H9 (cell line): ENCODE measurements at regions not wholly inside any gene's neighbourhood (a gene's known extent, or its start where the extent isn't known, plus 50 kb on each side); places are given as distances from the start of the nearest gene placed in this dataset.

Experiments
- DNase-seq: peaks from one replicate; pipeline ENCODE4 v3.0.0-alpha.2; 2017
- H2AFZ ChIP-seq: one replicate; pipeline ENCODE4 v1.6.1; 2013; ENCODE audit warnings: mild to moderate bottlenecking, low read length, control low read depth, moderate library complexity
- H2AK5ac ChIP-seq: 2 replicates; pipeline ENCODE4 v1.6.1; 2013; ENCODE audit warnings: low read length, control low read depth, mixed read lengths; ENCODE audit not compliant: insufficient read length
- H2BK120ac ChIP-seq: one replicate; pipeline ENCODE4 v1.6.1; 2013; ENCODE audit warnings: low read depth, mild to moderate bottlenecking, low read length, control low read depth, inconsistent platforms; ENCODE audit not compliant: poor library complexity, severe bottlenecking
- H2BK12ac ChIP-seq: 2 replicates; pipeline ENCODE4 v1.6.1; 2013; ENCODE audit warnings: low read length, control low read depth, mixed read lengths, low read depth; ENCODE audit not compliant: insufficient read length
- H2BK15ac ChIP-seq: 2 replicates; pipeline ENCODE4 v1.6.1; 2013; ENCODE audit warnings: low read depth, low read length, control low read depth
- H2BK20ac ChIP-seq: one replicate; pipeline ENCODE4 v1.6.1; 2013; ENCODE audit warnings: low read depth, mild to moderate bottlenecking, low read length, control low read depth, inconsistent platforms; ENCODE audit not compliant: poor library complexity, severe bottlenecking
- H2BK5ac ChIP-seq: 2 replicates; pipeline ENCODE4 v1.6.1; 2013; ENCODE audit warnings: low read length, control low read depth, mixed read lengths; ENCODE audit not compliant: insufficient read length
- H3K14ac ChIP-seq: 2 replicates; pipeline ENCODE4 v1.6.1; 2013; ENCODE audit warnings: low read length, control low read depth; ENCODE audit not compliant: insufficient read depth
- H3K18ac ChIP-seq: 2 replicates; pipeline ENCODE4 v1.6.1; 2013; ENCODE audit warnings: low read depth, mild to moderate bottlenecking, mixed read lengths, low read length, control low read depth; ENCODE audit not compliant: insufficient read length
- H3K23ac ChIP-seq: 2 replicates; pipeline ENCODE4 v1.6.1; 2013; ENCODE audit warnings: low read length, control low read depth, mixed read lengths, low read depth; ENCODE audit not compliant: insufficient read length
- H3K23me2 ChIP-seq: 2 replicates; pipeline ENCODE4 v1.6.1; 2013; ENCODE audit warnings: low read depth, mild to moderate bottlenecking, mixed read lengths, low read length, control low read depth; ENCODE audit not compliant: insufficient read length, poor library complexity, severe bottlenecking
- H3K27ac ChIP-seq: 2 replicates; pipeline ENCODE4 v1.5.1; 2013; ENCODE audit warnings: low read length, control low read depth, mixed read lengths, low read depth; ENCODE audit not compliant: insufficient read length
- H3K27me3 ChIP-seq: 2 replicates; pipeline ENCODE4 v1.6.1; 2013; ENCODE audit warnings: low read length, control low read depth, inconsistent platforms; ENCODE audit not compliant: insufficient read depth
- H3K4ac ChIP-seq: 2 replicates; pipeline ENCODE4 v1.6.1; 2013; ENCODE audit warnings: low read depth, mild to moderate bottlenecking, control low read depth, inconsistent platforms, low read length, moderate library complexity
- H3K4me1 ChIP-seq: 2 replicates; pipeline ENCODE4 v1.6.1; 2013; ENCODE audit warnings: low read length, control low read depth, inconsistent platforms; ENCODE audit not compliant: insufficient read depth
- H3K4me2 ChIP-seq: 2 replicates; pipeline ENCODE4 v1.6.1; 2013; ENCODE audit warnings: low read length, control low read depth, mixed read lengths; ENCODE audit not compliant: insufficient read length, insufficient read depth
- H3K56ac ChIP-seq: 2 replicates; pipeline ENCODE4 v1.6.1; 2013; ENCODE audit warnings: low read depth, mild to moderate bottlenecking, mixed read lengths, low read length, control low read depth; ENCODE audit not compliant: insufficient read length
- H3K79me1 ChIP-seq: 2 replicates; pipeline ENCODE4 v1.6.1; 2013; ENCODE audit warnings: low read depth, mild to moderate bottlenecking, moderate library complexity, low read length, control low read depth, inconsistent platforms; ENCODE audit not compliant: insufficient read depth, poor library complexity, severe bottlenecking
- H3K79me2 ChIP-seq: 2 replicates; pipeline ENCODE4 v1.6.1; 2013; ENCODE audit warnings: low read length, control low read depth, inconsistent platforms; ENCODE audit not compliant: insufficient read depth
- H3K9ac ChIP-seq: 2 replicates; pipeline ENCODE4 v1.6.1; 2013; ENCODE audit warnings: low read length, control low read depth, mixed read lengths; ENCODE audit not compliant: insufficient read length; ENCODE audit errors: extremely low read depth
- H3K9me3 ChIP-seq: one replicate; pipeline ENCODE4 v1.6.1; 2013; ENCODE audit warnings: low read depth, low read length, inconsistent platforms; ENCODE audit not compliant: control insufficient read depth
- H3T11ph ChIP-seq: one replicate; pipeline ENCODE4 v1.6.1; 2013; ENCODE audit warnings: mild to moderate bottlenecking, low read length, control low read depth, inconsistent platforms
- H4K20me1 ChIP-seq: one replicate; pipeline ENCODE4 v1.6.1; 2013; ENCODE audit not compliant: control insufficient read depth, insufficient read length, insufficient read depth
- H4K5ac ChIP-seq: 2 replicates; pipeline ENCODE4 v1.6.1; 2013; ENCODE audit warnings: low read depth, mild to moderate bottlenecking, mixed read lengths, low read length, control low read depth; ENCODE audit not compliant: insufficient read length
- H4K8ac ChIP-seq: replicated peaks from 2 replicates; pipeline ENCODE4 v1.6.1; 2013; ENCODE audit warnings: low read length, control low read depth, mixed read lengths, low read depth; ENCODE audit not compliant: insufficient read length
- H4K91ac ChIP-seq: 2 replicates; pipeline ENCODE4 v1.6.1; 2013; ENCODE audit warnings: low read depth, mild to moderate bottlenecking, moderate library complexity, mixed read lengths, low read length, control low read depth; ENCODE audit not compliant: insufficient read length
- H3K27ac Mint-ChIP-seq, 3 experiments: 2 replicates in 2 of 3; 3 replicates in 1 of 3; pipeline ENCODE4 v1.8.0; 2020 to 2021; ENCODE audit warnings: mixed read lengths in 3 of 3, mild to moderate bottlenecking in 1 of 3, moderate library complexity in 1 of 3
- H3K27me3 Mint-ChIP-seq: 2 replicates; pipeline ENCODE4 v1.8.0; 2021; ENCODE audit warnings: low read depth, mild to moderate bottlenecking, moderate library complexity, mixed read lengths
- H3K36me3 Mint-ChIP-seq, 3 experiments: 2 replicates in 2 of 3; 3 replicates in 1 of 3; pipeline ENCODE4 v1.8.0; 2020 to 2021; ENCODE audit warnings: low read depth in 3 of 3, mixed read lengths in 3 of 3; ENCODE audit not compliant: insufficient read depth in 1 of 3
- H3K4me1 Mint-ChIP-seq, 2 experiments: 2 replicates each; pipeline ENCODE4 v1.8.0; 2020; ENCODE audit warnings: mixed read lengths in 2 of 2
- H3K4me3 Mint-ChIP-seq, 2 experiments: 2 replicates in 1 of 2; 3 replicates in 1 of 2; pipeline ENCODE4 v1.8.0; 2020 to 2021; ENCODE audit warnings: mild to moderate bottlenecking in 2 of 2, mixed read lengths in 2 of 2, moderate library complexity in 1 of 2
- H3K9me3 Mint-ChIP-seq, 2 experiments: 2 replicates in 1 of 2; 3 replicates in 1 of 2; pipeline ENCODE4 v1.8.0; 2020; ENCODE audit warnings: mild to moderate bottlenecking in 2 of 2, mixed read lengths in 2 of 2, moderate library complexity in 1 of 2
- WGBS: extraction: QIAGEN DNeasy Blood & Tissue Kit; methylation state at CpG from one replicate; pipeline ENCODE4 v1.1.7; 2013; ENCODE audit warnings: missing lambda C conversion rate, low lambda C conversion rate, mixed read lengths; ENCODE audit not compliant: insufficient read length; ENCODE audit errors: extremely low coverage; 5-methylcytosine and 5-hydroxymethylcytosine counted together
- TF ChIP-seq, protein P1 (sequence below): fragments of 200-600 bp; sonication (generic); conservative IDR thresholded peaks from 3 replicates; pipeline ENCODE4 v1.8.0; 2021; ENCODE audit warnings: antibody characterized with exemption, mild to moderate bottlenecking

- H3K23ac ChIP-seq, result no peak overlapping the region
Observed at GRCh38 chr6:11327961-11328360, 95.5 kb upstream of the NEDD9 start.

More at GRCh38 chr6:11327961-11328360, 95.5 kb upstream of the NEDD9 start:
- WGBS, result no CpG with 5 or more reads among the region's 3 CpGs
- Histone ChIP-seq H4K91ac (no peak overlapping the region), H3K79me2 (no peaks in the 10 kb centered on the region), H3K4ac (no peak overlapping the region), H4K8ac (no peak overlapping the region), H3K14ac (no peak overlapping the region), H2BK15ac (no peak overlapping the region), H4K20me1 (no peaks in the 10 kb centered on the region), H2AK5ac (no peak overlapping the region), H3K4me1 (no peaks in the 10 kb centered on the region), H3K56ac (no peak overlapping the region), H3K79me1 (no peaks in the 10 kb centered on the region), H2AFZ (no peak overlapping the region), H3K4me2 (no peak overlapping the region), H4K5ac (no peak overlapping the region), H2BK12ac (no peak overlapping the region), H3K27ac (no peak overlapping the region), H3K23me2 (no peaks in the 10 kb centered on the region), H2BK5ac (no peak overlapping the region), H3K27me3 (no peaks in the 10 kb centered on the region), H3K9ac (no peak overlapping the region), H2BK120ac (no peak overlapping the region), H3T11ph (no peak overlapping the region), H2BK20ac (no peak overlapping the region), H3K18ac (no peak overlapping the region), H3K9me3 (no peaks in the 10 kb centered on the region)
- DNase-seq, result no peak
- Mint-ChIP-seq H3K36me3 (no peaks in the 10 kb centered on the region), H3K27ac (no peak overlapping the region), H3K4me1 (peaks cover 10 to 11% of the 10 kb centered on the region in 2 experiments), H3K4me3 (no peak overlapping the region), H3K27me3 (no peaks in the 10 kb centered on the region; the same call in none of the 2 replicates), H3K9me3 (no peaks in the 10 kb centered on the region)
- TF ChIP-seq, protein P1, sequence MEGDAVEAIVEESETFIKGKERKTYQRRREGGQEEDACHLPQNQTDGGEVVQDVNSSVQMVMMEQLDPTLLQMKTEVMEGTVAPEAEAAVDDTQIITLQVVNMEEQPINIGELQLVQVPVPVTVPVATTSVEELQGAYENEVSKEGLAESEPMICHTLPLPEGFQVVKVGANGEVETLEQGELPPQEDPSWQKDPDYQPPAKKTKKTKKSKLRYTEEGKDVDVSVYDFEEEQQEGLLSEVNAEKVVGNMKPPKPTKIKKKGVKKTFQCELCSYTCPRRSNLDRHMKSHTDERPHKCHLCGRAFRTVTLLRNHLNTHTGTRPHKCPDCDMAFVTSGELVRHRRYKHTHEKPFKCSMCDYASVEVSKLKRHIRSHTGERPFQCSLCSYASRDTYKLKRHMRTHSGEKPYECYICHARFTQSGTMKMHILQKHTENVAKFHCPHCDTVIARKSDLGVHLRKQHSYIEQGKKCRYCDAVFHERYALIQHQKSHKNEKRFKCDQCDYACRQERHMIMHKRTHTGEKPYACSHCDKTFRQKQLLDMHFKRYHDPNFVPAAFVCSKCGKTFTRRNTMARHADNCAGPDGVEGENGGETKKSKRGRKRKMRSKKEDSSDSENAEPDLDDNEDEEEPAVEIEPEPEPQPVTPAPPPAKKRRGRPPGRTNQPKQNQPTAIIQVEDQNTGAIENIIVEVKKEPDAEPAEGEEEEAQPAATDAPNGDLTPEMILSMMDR, result no peak
